ENCODE measurements at regions not wholly inside any gene's neighbourhood (a gene's known extent, or its start where the extent isn't known, plus 50 kb on each side); places are given as distances from the start of the nearest gene placed in this dataset.
"Not testable (repeated sequence)": the region's sequence is repeated elsewhere in the genome, so short reads cannot be mapped to it uniquely, and the experiment has no call there.

GRCh38 chr14:106635569-106635968, 1109.2 kb downstream of the TMEM121 start:
- ATAC-seq (ENCODE audit: poor library complexity), result no peak
- H3K27me3 Mint-ChIP-seq, result peaks cover 10% of the 10 kb centered on the region
- POLR2A ChIA-PET, result no interaction called here
- TF ChIP-seq, protein P1, sequence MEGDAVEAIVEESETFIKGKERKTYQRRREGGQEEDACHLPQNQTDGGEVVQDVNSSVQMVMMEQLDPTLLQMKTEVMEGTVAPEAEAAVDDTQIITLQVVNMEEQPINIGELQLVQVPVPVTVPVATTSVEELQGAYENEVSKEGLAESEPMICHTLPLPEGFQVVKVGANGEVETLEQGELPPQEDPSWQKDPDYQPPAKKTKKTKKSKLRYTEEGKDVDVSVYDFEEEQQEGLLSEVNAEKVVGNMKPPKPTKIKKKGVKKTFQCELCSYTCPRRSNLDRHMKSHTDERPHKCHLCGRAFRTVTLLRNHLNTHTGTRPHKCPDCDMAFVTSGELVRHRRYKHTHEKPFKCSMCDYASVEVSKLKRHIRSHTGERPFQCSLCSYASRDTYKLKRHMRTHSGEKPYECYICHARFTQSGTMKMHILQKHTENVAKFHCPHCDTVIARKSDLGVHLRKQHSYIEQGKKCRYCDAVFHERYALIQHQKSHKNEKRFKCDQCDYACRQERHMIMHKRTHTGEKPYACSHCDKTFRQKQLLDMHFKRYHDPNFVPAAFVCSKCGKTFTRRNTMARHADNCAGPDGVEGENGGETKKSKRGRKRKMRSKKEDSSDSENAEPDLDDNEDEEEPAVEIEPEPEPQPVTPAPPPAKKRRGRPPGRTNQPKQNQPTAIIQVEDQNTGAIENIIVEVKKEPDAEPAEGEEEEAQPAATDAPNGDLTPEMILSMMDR (IDR thresholded peaks at IDR 0.05), result no peak
- Histone ChIP-seq H3K27ac (ENCODE audit: low read depth in 1 of 2, low read length in 2 of 2) (no peak overlapping the region), H3K4me1 (ENCODE audit: insufficient read depth, low read length) (no peaks in the 10 kb centered on the region), H3K4me3 (ENCODE audit: low read length) (no peak overlapping the region), H3K36me3 (ENCODE audit: insufficient read depth, low read length) (no peaks in the 10 kb centered on the region), H3K27me3 (ENCODE audit: control insufficient read depth in 1 of 2, insufficient read depth in 2 of 2, low read length in 2 of 2) (peaks cover 6 to 7% of the 10 kb centered on the region in 2 experiments), H3K9me3 (ENCODE audit: control insufficient read depth in 1 of 2, insufficient read depth in 1 of 2, low read length in 2 of 2) (no peaks in the 10 kb centered on the region)
- no peak overlapping the region for H3K27ac Mint-ChIP-seq
- CTCF ChIA-PET, result no interaction called here
- no peaks in the 10 kb centered on the region for H3K9me3 Mint-ChIP-seq
- H3K4me1 Mint-ChIP-seq (ENCODE audit: low read depth), result peaks cover 3% of the 10 kb centered on the region
- DNase-seq, result no peak
- H3K36me3 Mint-ChIP-seq (ENCODE audit: low read depth), result no peaks in the 10 kb centered on the region
- intact Hi-C loops (cut with DNase I, micrococcal nuclease), result no loop called here
- no peak overlapping the region for H3K4me3 Mint-ChIP-seq

- H3K4me3 ChIP-seq (ENCODE audit: low read length); H3K27ac Mint-ChIP-seq; H3K4me1 ChIP-seq (ENCODE audit: insufficient read depth, low read length); H3K36me3 Mint-ChIP-seq (ENCODE audit: low read depth); POLR2A ChIA-PET; H3K4me1 Mint-ChIP-seq (ENCODE audit: low read depth); H3K27me3 ChIP-seq (ENCODE audit: control insufficient read depth in 1 of 2, insufficient read depth in 2 of 2, low read length in 2 of 2); intact Hi-C loops (cut with DNase I, micrococcal nuclease); H3K4me3 Mint-ChIP-seq; ATAC-seq (ENCODE audit: poor library complexity); H3K36me3 ChIP-seq (ENCODE audit: insufficient read depth, low read length); H3K27ac ChIP-seq (ENCODE audit: low read depth in 1 of 2, low read length in 2 of 2); H3K27me3 Mint-ChIP-seq; CTCF ChIA-PET; H3K9me3 Mint-ChIP-seq; H3K9me3 ChIP-seq (ENCODE audit: control insufficient read depth in 1 of 2, insufficient read depth in 1 of 2, low read length in 2 of 2): not testable (repeated sequence)
- DNase-seq, result peak in 4 of 14 experiments; percentile 66 to 85 (median 70)
Measured at GRCh38 chr14:106638786-106639452, 1112.5 kb downstream of the TMEM121 start.

DNA sequence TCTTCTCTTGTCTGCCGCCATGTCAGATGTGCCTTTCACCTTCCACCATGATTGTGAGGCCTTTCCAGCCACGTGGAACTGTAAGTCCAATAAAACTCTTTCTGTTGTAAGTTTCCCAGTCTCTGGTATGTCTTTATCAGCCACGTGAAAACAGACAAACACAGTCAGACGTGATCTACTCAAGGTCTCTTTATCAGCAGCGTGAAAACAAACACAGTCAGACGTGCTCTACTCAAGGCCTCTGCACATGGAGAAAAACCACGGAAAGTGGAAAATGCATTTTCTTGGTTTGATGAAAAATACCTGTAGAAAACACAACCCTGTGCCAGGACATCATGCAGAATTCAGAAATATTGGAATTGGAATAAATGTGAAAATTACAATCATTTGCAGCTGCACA, 1115.7 kb downstream of the TMEM121 start:
- Mint-ChIP-seq H3K27ac (no peak overlapping the region), H3K4me3 (no peak overlapping the region), H3K36me3 (ENCODE audit: low read depth) (no peaks in the 10 kb centered on the region), H3K27me3 (peaks cover 8% of the 10 kb centered on the region), H3K9me3 (no peaks in the 10 kb centered on the region), H3K4me1 (ENCODE audit: low read depth) (no peaks in the 10 kb centered on the region)
- ATAC-seq (ENCODE audit: poor library complexity) (no peak), DNase-seq (no peak)
- intact Hi-C loops (cut with DNase I, micrococcal nuclease), result loop anchor here in 1 of 2 experiments (1.0 kb wide), 1 partner anchor 11 kb away; no protein-coding TSS in a partner anchor
- ChIA-PET CTCF (no interaction called here), POLR2A (no interaction called here)
- no peaks in the 10 kb centered on the region for H3K27me3 ChIP-seq (ENCODE audit: control insufficient read depth in 1 of 2, insufficient read depth in 2 of 2, low read length in 2 of 2)
- H3K36me3 ChIP-seq (ENCODE audit: insufficient read depth, low read length), result no peaks in the 10 kb centered on the region
- no peaks in the 10 kb centered on the region for H3K9me3 ChIP-seq (ENCODE audit: control insufficient read depth in 1 of 2, insufficient read depth in 1 of 2, low read length in 2 of 2)
- no peak overlapping the region for H3K27ac ChIP-seq (ENCODE audit: low read depth in 1 of 2, low read length in 2 of 2)
- TF ChIP-seq, protein P1 (IDR thresholded peaks at IDR 0.05), result no peak
- H3K4me3 ChIP-seq (ENCODE audit: low read length), result no peak overlapping the region
- H3K4me1 ChIP-seq (ENCODE audit: insufficient read depth, low read length), result no peaks in the 10 kb centered on the region

- H3K4me1 Mint-ChIP-seq (ENCODE audit: low read depth); H3K9me3 ChIP-seq (ENCODE audit: control insufficient read depth in 1 of 2, insufficient read depth in 1 of 2, low read length in 2 of 2); H3K4me3 ChIP-seq (ENCODE audit: low read length); H3K27ac ChIP-seq (ENCODE audit: low read depth in 1 of 2, low read length in 2 of 2); H3K27me3 ChIP-seq (ENCODE audit: control insufficient read depth in 1 of 2, insufficient read depth in 2 of 2, low read length in 2 of 2); CTCF ChIA-PET; H3K27ac Mint-ChIP-seq; H3K4me3 Mint-ChIP-seq; H3K4me1 ChIP-seq (ENCODE audit: insufficient read depth, low read length); H3K9me3 Mint-ChIP-seq; H3K36me3 Mint-ChIP-seq (ENCODE audit: low read depth); DNase-seq; ATAC-seq (ENCODE audit: poor library complexity); H3K36me3 ChIP-seq (ENCODE audit: insufficient read depth, low read length); POLR2A ChIA-PET; H3K27me3 Mint-ChIP-seq: not testable (repeated sequence)
- intact Hi-C loops (cut with DNase I, micrococcal nuclease), result loop anchor here in 1 of 2 experiments (1.0 kb wide), 1 partner anchor 12 kb away; no protein-coding TSS in a partner anchor
Measured at GRCh38 chr14:106642971-106643370, 1116.6 kb downstream of the TMEM121 start.

DNA sequence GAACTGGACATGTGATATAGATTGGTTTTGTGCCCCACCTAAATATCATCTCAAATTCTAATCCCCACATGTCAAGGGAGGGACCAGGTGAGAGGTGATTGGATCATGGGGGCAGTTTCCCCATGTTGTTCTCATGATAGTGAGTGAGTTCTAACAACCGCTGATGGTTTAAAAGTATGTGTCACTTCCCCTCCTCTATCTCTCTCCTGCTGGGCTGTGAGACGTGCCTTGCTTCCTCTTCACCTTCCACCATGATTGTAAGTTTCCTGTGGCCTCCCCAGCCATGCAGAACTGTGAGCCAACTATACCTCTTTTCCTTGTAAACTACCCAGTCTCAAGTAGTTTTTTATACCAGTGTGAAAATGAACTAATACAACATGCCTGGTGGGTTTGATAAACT, 1122.5 kb downstream of the TMEM121 start:
- H3K4me1 ChIP-seq (ENCODE audit: insufficient read depth, low read length); H3K27ac Mint-ChIP-seq; H3K9me3 ChIP-seq (ENCODE audit: control insufficient read depth in 1 of 2, insufficient read depth in 1 of 2, low read length in 2 of 2); H3K27me3 Mint-ChIP-seq; H3K9me3 Mint-ChIP-seq; intact Hi-C loops (cut with DNase I, micrococcal nuclease); CTCF ChIA-PET; H3K4me1 Mint-ChIP-seq (ENCODE audit: low read depth); H3K4me3 Mint-ChIP-seq; POLR2A ChIA-PET; H3K27me3 ChIP-seq (ENCODE audit: control insufficient read depth in 1 of 2, insufficient read depth in 2 of 2, low read length in 2 of 2); H3K36me3 ChIP-seq (ENCODE audit: insufficient read depth, low read length); ATAC-seq (ENCODE audit: poor library complexity); H3K4me3 ChIP-seq (ENCODE audit: low read length); H3K36me3 Mint-ChIP-seq (ENCODE audit: low read depth); DNase-seq; H3K27ac ChIP-seq (ENCODE audit: low read depth in 1 of 2, low read length in 2 of 2): not testable (repeated sequence)

All from CD4-positive, alpha-beta T cell (primary cell).